ENCODE measurements at regions not wholly inside any gene's neighbourhood (a gene's known extent, or its start where the extent isn't known, plus 50 kb on each side); places are given as distances from the start of the nearest gene placed in this dataset.
"Not testable (repeated sequence)": the region's sequence is repeated elsewhere in the genome, so short reads cannot be mapped to it uniquely, and the experiment has no call there.

GRCh38 chr6:93848031-93848742 lies 428.8 kb upstream of the EPHA7 start:
- Mint-ChIP-seq H3K36me3 (no peaks in the 10 kb centered on the region), H3K9me3 (peaks cover 3 to 22% (median 7%) of the 10 kb centered on the region in 6 donors), H3K27me3 (ENCODE audit: low read depth in 3 of 3) (peaks cover 0 to 2% (median 0%) of the 10 kb centered on the region in 3 donors), H3K4me3 (no peak overlapping the region), H3K27ac (no peak overlapping the region), H3K4me1 (no peaks in the 10 kb centered on the region)
- no peak for DNase-seq

GRCh38 chr6:93842178-93842577 lies 422.8 kb upstream of the EPHA7 start:
- Mint-ChIP-seq H3K4me3 (no peak overlapping the region), H3K27ac (no peak overlapping the region), H3K4me1 (no peaks in the 10 kb centered on the region), H3K36me3 (no peaks in the 10 kb centered on the region), H3K9me3 (peaks cover 12 to 21% (median 15%) of the 10 kb centered on the region in 6 donors), H3K27me3 (ENCODE audit: low read depth in 3 of 3) (no peaks in the 10 kb centered on the region)
- no peak for DNase-seq

GRCh38 chr6:93835451-93836145 lies 416.2 kb upstream of the EPHA7 start:
- H3K27ac Mint-ChIP-seq; H3K36me3 Mint-ChIP-seq; DNase-seq; H3K27me3 Mint-ChIP-seq (ENCODE audit: low read depth in 3 of 3); H3K4me3 Mint-ChIP-seq; H3K4me1 Mint-ChIP-seq: not testable (repeated sequence)
- peaks cover 22 to 52% (median 27%) of the 10 kb centered on the region in 6 donors for H3K9me3 Mint-ChIP-seq

- H3K27me3 Mint-ChIP-seq (ENCODE audit: low read depth in 3 of 3); H3K36me3 Mint-ChIP-seq; H3K4me1 Mint-ChIP-seq; H3K4me3 Mint-ChIP-seq; H3K27ac Mint-ChIP-seq; DNase-seq: not testable (repeated sequence)
- peaks cover 22 to 54% (median 28%) of the 10 kb centered on the region in 6 donors for H3K9me3 Mint-ChIP-seq
Observed at GRCh38 chr6:93835026-93835425, 415.7 kb upstream of the EPHA7 start.

- DNase-seq, H3K4me1 Mint-ChIP-seq: not testable (repeated sequence)
Observed at GRCh38 chr6:93833326-93833725, 414.0 kb upstream of the EPHA7 start.

GRCh38 chr6:93829757-93830156 lies 410.4 kb upstream of the EPHA7 start:
- not testable (repeated sequence) for DNase-seq; H3K36me3 Mint-ChIP-seq; H3K4me1 Mint-ChIP-seq; H3K4me3 Mint-ChIP-seq; H3K27ac Mint-ChIP-seq; H3K27me3 Mint-ChIP-seq (ENCODE audit: low read depth in 3 of 3)
- H3K9me3 Mint-ChIP-seq: peaks cover 5 to 45% (median 27%) of the 10 kb centered on the region in 6 donors

More at GRCh38 chr6:93833326-93833725, 414.0 kb upstream of the EPHA7 start:
- not testable (repeated sequence) for H3K27ac Mint-ChIP-seq; H3K36me3 Mint-ChIP-seq; H3K27me3 Mint-ChIP-seq (ENCODE audit: low read depth in 3 of 3); H3K4me3 Mint-ChIP-seq
- H3K9me3 Mint-ChIP-seq: peaks cover 18 to 62% (median 32%) of the 10 kb centered on the region in 6 donors

GRCh38 chr6:93829009-93829408 lies 409.6 kb upstream of the EPHA7 start:
- Mint-ChIP-seq H3K4me3 (no peak overlapping the region), H3K4me1 (no peaks in the 10 kb centered on the region), H3K36me3 (peaks cover 0 to 5% (median 3%) of the 10 kb centered on the region in 3 donors), H3K9me3 (peaks cover 5 to 39% (median 25%) of the 10 kb centered on the region in 6 donors), H3K27me3 (ENCODE audit: low read depth in 3 of 3) (no peaks in the 10 kb centered on the region), H3K27ac (no peak overlapping the region)
- no peak for DNase-seq

- Mint-ChIP-seq H3K9me3 (peaks cover 5 to 43% (median 25%) of the 10 kb centered on the region in 6 donors), H3K36me3 (peaks cover 0 to 5% (median 3%) of the 10 kb centered on the region in 3 donors), H3K27me3 (ENCODE audit: low read depth in 3 of 3) (no peaks in the 10 kb centered on the region), H3K4me3 (no peak overlapping the region), H3K4me1 (no peaks in the 10 kb centered on the region), H3K27ac (no peak overlapping the region)
- no peak for DNase-seq
Observed at GRCh38 chr6:93828553-93828952, 409.2 kb upstream of the EPHA7 start.

GRCh38 chr6:93827728-93828127 lies 408.4 kb upstream of the EPHA7 start:
- Mint-ChIP-seq H3K27ac (no peak overlapping the region), H3K36me3 (peaks cover 0 to 5% (median 3%) of the 10 kb centered on the region in 3 donors), H3K27me3 (ENCODE audit: low read depth in 3 of 3) (no peaks in the 10 kb centered on the region), H3K4me1 (no peaks in the 10 kb centered on the region), H3K4me3 (no peak overlapping the region), H3K9me3 (peaks cover 5 to 43% (median 25%) of the 10 kb centered on the region in 6 donors)
- DNase-seq: no peak

GRCh38 chr6:93825950-93826349 lies 406.6 kb upstream of the EPHA7 start:
- peaks cover 0 to 4% (median 0%) of the 10 kb centered on the region in 3 donors for H3K36me3 Mint-ChIP-seq
- no peak overlapping the region for H3K4me3 Mint-ChIP-seq
- H3K27ac Mint-ChIP-seq: no peak overlapping the region
- H3K9me3 Mint-ChIP-seq: peaks cover 10 to 44% (median 27%) of the 10 kb centered on the region in 6 donors
- DNase-seq: no peak
- no peaks in the 10 kb centered on the region for H3K27me3 Mint-ChIP-seq (ENCODE audit: low read depth in 3 of 3)
- H3K4me1 Mint-ChIP-seq: no peaks in the 10 kb centered on the region

- DNase-seq: no peak
- Mint-ChIP-seq H3K27ac (no peak overlapping the region), H3K4me1 (no peaks in the 10 kb centered on the region), H3K27me3 (ENCODE audit: low read depth in 3 of 3) (no peaks in the 10 kb centered on the region), H3K4me3 (no peak overlapping the region), H3K9me3 (peaks cover 9 to 35% (median 22%) of the 10 kb centered on the region in 6 donors), H3K36me3 (no peaks in the 10 kb centered on the region)
Observed at GRCh38 chr6:93823489-93823888, 404.1 kb upstream of the EPHA7 start.

- Mint-ChIP-seq H3K27ac (no peak overlapping the region), H3K4me1 (no peaks in the 10 kb centered on the region), H3K4me3 (no peak overlapping the region), H3K27me3 (ENCODE audit: low read depth in 3 of 3) (no peaks in the 10 kb centered on the region), H3K36me3 (no peaks in the 10 kb centered on the region), H3K9me3 (peaks cover 5 to 27% (median 16%) of the 10 kb centered on the region in 6 donors)
- no peak for DNase-seq
Observed at GRCh38 chr6:93822434-93823265, 403.3 kb upstream of the EPHA7 start.

GRCh38 chr6:93821953-93822352 lies 402.6 kb upstream of the EPHA7 start:
- peaks cover 5 to 29% (median 17%) of the 10 kb centered on the region in 6 donors for H3K9me3 Mint-ChIP-seq
- H3K4me3 Mint-ChIP-seq: no peak overlapping the region
- no peaks in the 10 kb centered on the region for H3K36me3 Mint-ChIP-seq
- DNase-seq: no peak
- no peak overlapping the region for H3K27ac Mint-ChIP-seq
- H3K4me1 Mint-ChIP-seq: no peaks in the 10 kb centered on the region
- H3K27me3 Mint-ChIP-seq (ENCODE audit: low read depth in 3 of 3): no peaks in the 10 kb centered on the region
